HG02610 (cell line): ENCODE measurements at regions not wholly inside any gene's neighbourhood (a gene's known extent, or its start where the extent isn't known, plus 50 kb on each side); places are given as distances from the start of the nearest gene placed in this dataset.
"Not testable (repeated sequence)": the region's sequence is repeated elsewhere in the genome, so short reads cannot be mapped to it uniquely, and the experiment has no call there.

Experiments used
- ATAC-seq: cut with Tn5 transposase; IDR thresholded peaks from one replicate; pipeline ENCODE4 v1.9.1; 2021; ENCODE audit warnings: mild to moderate bottlenecking, moderate library complexity; ENCODE audit not compliant: unreplicated experiment

GRCh38 chr10:76621886-76622620 lies 1015.6 kb downstream of the KCNMA1 start:
- no peak for ATAC-seq

GRCh38 chr10:76618641-76619040 lies 1019.0 kb downstream of the KCNMA1 start:
- no peak for ATAC-seq

- ATAC-seq, result no peak
Measured at GRCh38 chr10:76618171-76618570, 1019.4 kb downstream of the KCNMA1 start.

GRCh38 chr10:76616666-76617065 lies 1020.9 kb downstream of the KCNMA1 start:
- not testable (repeated sequence) for ATAC-seq

- no peak for ATAC-seq
Measured at GRCh38 chr10:76615049-76615448, 1022.6 kb downstream of the KCNMA1 start.
